ENCODE measurements at regions not wholly inside any gene's neighbourhood (a gene's known extent, or its start where the extent isn't known, plus 50 kb on each side); places are given as distances from the start of the nearest gene placed in this dataset.

- TF ChIP-seq CTCF (IDR thresholded peaks at IDR 0.05 in 2 of 3, conservative IDR thresholded peaks at IDR 0.05 in 1 of 3; ENCODE audit: borderline replicate concordance in 1 of 3, insufficient read depth in 1 of 3, low read depth in 2 of 3, low read length in 2 of 3): no peak
- TF ChIP-seq POLR2A (IDR thresholded peaks at IDR 0.05; ENCODE audit: borderline replicate concordance, extremely low read depth, insufficient read depth, insufficient read length): no peak
- no peak for TF ChIP-seq EZH2 (IDR thresholded peaks at IDR 0.05)
- no peak for TF ChIP-seq ZNF274 (IDR thresholded peaks at IDR 0.05; ENCODE audit: low read depth, low read length)
- no peak for TF ChIP-seq EGR1 (IDR thresholded peaks at IDR 0.05; ENCODE audit: low read depth)
- no peak for TF ChIP-seq MAX (IDR thresholded peaks at IDR 0.05)
- no peak for TF ChIP-seq POLR2AphosphoS5 (IDR thresholded peaks at IDR 0.05; ENCODE audit: low read depth, low read length)
- TF ChIP-seq ATF3 (IDR thresholded peaks at IDR 0.05): no peak
Measured at GRCh38 chr5:74420220-74420619, 220.3 kb downstream of the ENC1 start.
